Smooth muscle cell (in vitro differentiated cells): ENCODE measurements at regions not wholly inside any gene's neighbourhood (a gene's known extent, or its start where the extent isn't known, plus 50 kb on each side); places are given as distances from the start of the nearest gene placed in this dataset.

Experiments used
- DNase-seq: peaks from one replicate; lab custom pipeline; 2025; ENCODE audit not compliant: unreplicated experiment; lab: John Stamatoyannopoulos, UW
- H2AFZ ChIP-seq: fragments of 200-600 bp; sonication (generic); 2 replicates; pipeline ENCODE4 v1.6.0; 2016; ENCODE audit warnings: antibody characterized with exemption, low read depth, mild to moderate bottlenecking
- H3F3A ChIP-seq: fragments of 200-600 bp; sonication (generic); 2 replicates; pipeline ENCODE4 v1.6.0; 2017; ENCODE audit warnings: antibody characterized with exemption, low read depth
- H3K27ac ChIP-seq: fragments of 200-600 bp; sonication (generic); 2 replicates; pipeline ENCODE4 v1.5.1; 2016; ENCODE audit warnings: low read depth, mild to moderate bottlenecking
- H3K27me3 ChIP-seq: fragments of 200-600 bp; sonication (generic); 2 replicates; pipeline ENCODE4 v1.6.1; 2016; ENCODE audit warnings: low read depth, mild to moderate bottlenecking
- H3K36me3 ChIP-seq: fragments of 200-600 bp; sonication (generic); 2 replicates; pipeline ENCODE4 v1.5.1; 2016; ENCODE audit warnings: low read depth
- H3K4me1 ChIP-seq: fragments of 200-600 bp; sonication (generic); 2 replicates; pipeline ENCODE4 v1.5.1; 2016; ENCODE audit warnings: low read depth
- H3K4me2 ChIP-seq: fragments of 200-600 bp; sonication (generic); 2 replicates; pipeline ENCODE4 v1.6.0; 2016; ENCODE audit warnings: mild to moderate bottlenecking
- H3K4me3 ChIP-seq: fragments of 200-600 bp; sonication (generic); 2 replicates; pipeline ENCODE4 v1.5.1; 2016; ENCODE audit warnings: mild to moderate bottlenecking
- H3K79me2 ChIP-seq: fragments of 200-600 bp; sonication (generic); 2 replicates; pipeline ENCODE4 v1.6.0; 2016; ENCODE audit warnings: low read depth, mild to moderate bottlenecking
- H3K9ac ChIP-seq: fragments of 200-600 bp; sonication (generic); 2 replicates; pipeline ENCODE4 v1.6.0; 2016; ENCODE audit warnings: low read depth
- H3K9me3 ChIP-seq: fragments of 200-600 bp; sonication (generic); replicated peaks from 2 replicates; pipeline ENCODE4 v1.5.1; 2016; ENCODE audit warnings: low read depth
- H4K20me1 ChIP-seq: fragments of 200-600 bp; sonication (generic); 2 replicates; pipeline ENCODE4 v1.6.0; 2016; ENCODE audit warnings: low read depth
- CTCF ChIP-seq: fragments of 200-600 bp; sonication (generic); IDR thresholded peaks from 2 replicates; pipeline ENCODE4 v1.5.1; 2017; ENCODE audit warnings: borderline replicate concordance, mild to moderate bottlenecking, antibody characterized with exemption; ENCODE audit not compliant: insufficient read depth, poor library complexity, severe bottlenecking
- WGBS: methylation state at CpG from one replicate; pipeline ENCODE4 v1.1.7; 2016; ENCODE audit warnings: low lambda C conversion rate; 5-methylcytosine and 5-hydroxymethylcytosine counted together

DNA sequence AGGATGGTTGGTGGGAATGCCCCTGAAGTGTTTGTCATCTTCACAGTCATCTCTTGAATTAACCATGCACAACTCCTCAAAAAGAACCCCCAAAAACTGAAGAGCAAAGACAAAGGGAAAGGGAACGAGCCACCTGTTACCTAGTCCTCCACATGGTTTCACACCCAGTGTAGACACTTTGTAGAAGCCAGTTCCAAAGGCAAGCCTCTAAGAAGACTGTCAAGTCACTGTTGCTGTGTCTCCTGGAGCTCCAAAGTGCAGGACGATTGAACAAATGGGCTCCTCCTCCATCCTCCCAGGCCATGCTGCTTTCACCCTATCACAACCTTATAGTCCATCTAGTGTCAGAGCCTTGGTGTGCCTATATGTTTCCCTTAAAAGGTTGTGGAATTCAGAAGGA lies 277.6 kb upstream of the PRDM1 start:
- Histone ChIP-seq H3K4me3 (no peak overlapping the region), H2AFZ (no peak overlapping the region), H3K9me3 (no peaks in the 10 kb centered on the region), H4K20me1 (no peaks in the 10 kb centered on the region), H3K9ac (no peak overlapping the region), H3K4me1 (peaks cover 11% of the 10 kb centered on the region), H3K79me2 (no peaks in the 10 kb centered on the region), H3K4me2 (no peak overlapping the region), H3K36me3 (no peaks in the 10 kb centered on the region), H3K27ac (no peak overlapping the region), H3K27me3 (no peaks in the 10 kb centered on the region), H3F3A (peaks cover 8% of the 10 kb centered on the region)
- no peak for TF ChIP-seq CTCF
- no peak for DNase-seq
- WGBS: 89% methylated on average over 2 of the region's 2 CpGs

DNA sequence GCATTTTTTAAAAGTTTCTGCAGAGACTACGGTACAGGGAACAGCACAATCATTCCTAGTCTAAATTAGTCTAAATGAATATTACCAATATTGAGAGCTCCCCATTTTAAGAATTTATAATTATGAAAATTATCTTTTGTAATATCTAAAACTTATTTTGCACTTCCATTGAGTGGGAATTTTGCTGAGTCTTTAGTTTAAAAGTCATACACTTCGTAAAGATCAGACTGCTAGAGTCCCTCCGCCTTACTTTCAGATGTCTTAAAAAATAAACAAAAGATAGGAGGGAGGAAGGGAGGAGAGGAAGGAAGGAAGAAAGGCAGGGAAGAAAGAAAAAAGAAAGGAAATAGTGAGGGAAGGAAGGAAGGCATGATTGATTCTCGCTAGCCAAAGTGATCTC lies 278.2 kb upstream of the PRDM1 start:
- no peaks in the 10 kb centered on the region for H3K27me3 ChIP-seq
- H3K79me2 ChIP-seq: no peaks in the 10 kb centered on the region
- peaks cover 11% of the 10 kb centered on the region for H3K4me1 ChIP-seq
- no peak for TF ChIP-seq CTCF
- no peak overlapping the region for H3K9ac ChIP-seq
- H3F3A ChIP-seq: peaks cover 8% of the 10 kb centered on the region
- no peaks in the 10 kb centered on the region for H4K20me1 ChIP-seq
- no peak overlapping the region for H2AFZ ChIP-seq
- H3K27ac ChIP-seq: no peak overlapping the region
- no peaks in the 10 kb centered on the region for H3K9me3 ChIP-seq
- H3K4me3 ChIP-seq: no peak overlapping the region
- no peaks in the 10 kb centered on the region for H3K36me3 ChIP-seq
- H3K4me2 ChIP-seq: no peak overlapping the region
- 87% methylated on average over 4 of the region's 4 CpGs for WGBS
- no peak for DNase-seq

- no peaks in the 10 kb centered on the region for H3K36me3 ChIP-seq
- no peaks in the 10 kb centered on the region for H3K79me2 ChIP-seq
- no peak overlapping the region for H3K9ac ChIP-seq
- no peaks in the 10 kb centered on the region for H4K20me1 ChIP-seq
- H3K27ac ChIP-seq: no peak overlapping the region
- no peak overlapping the region for H3K4me2 ChIP-seq
- no peak overlapping the region for H3K4me3 ChIP-seq
- WGBS: 99% methylated on average over 3 of the region's 3 CpGs
- no peaks in the 10 kb centered on the region for H3K27me3 ChIP-seq
- TF ChIP-seq CTCF: no peak
- H3K4me1 ChIP-seq: peaks cover 11% of the 10 kb centered on the region
- no peaks in the 10 kb centered on the region for H3K9me3 ChIP-seq
- H3F3A ChIP-seq: peaks cover 8% of the 10 kb centered on the region
- DNase-seq: no peak
- H2AFZ ChIP-seq: no peak overlapping the region
These were observed 279.6 kb upstream of the PRDM1 start for GRCh38 chr6:105806486-105806920.

DNA sequence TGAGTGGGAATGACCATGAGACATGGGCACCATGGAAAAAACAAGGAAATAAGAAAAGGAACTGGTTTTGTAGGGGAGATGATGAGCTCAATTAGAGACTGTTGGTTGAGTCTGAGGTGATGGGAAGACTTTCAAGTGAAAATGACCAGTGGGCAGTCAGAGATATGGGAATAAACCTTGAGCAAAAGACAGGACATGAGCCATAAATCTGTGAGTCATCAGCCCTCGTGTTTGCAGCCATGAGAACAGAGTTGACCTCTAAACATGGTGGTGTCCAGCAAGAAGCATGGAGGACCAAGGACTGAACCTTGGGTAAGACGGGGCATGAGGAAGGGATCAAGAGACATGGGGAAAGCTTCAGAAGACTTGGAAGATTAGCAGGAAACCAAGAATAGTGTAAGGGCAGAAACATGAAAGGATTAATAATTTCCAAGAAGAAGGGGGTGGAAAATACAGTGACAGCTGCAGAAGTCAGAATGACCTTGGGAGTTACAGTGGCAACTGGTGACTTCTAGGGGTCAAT lies 280.6 kb upstream of the PRDM1 start:
- H3K27me3 ChIP-seq: no peaks in the 10 kb centered on the region
- WGBS: 68% methylated on average over 2 of the region's 2 CpGs
- H3F3A ChIP-seq: peaks cover 8% of the 10 kb centered on the region
- H3K4me3 ChIP-seq: no peak overlapping the region
- no peaks in the 10 kb centered on the region for H3K36me3 ChIP-seq
- no peaks in the 10 kb centered on the region for H4K20me1 ChIP-seq
- DNase-seq: no peak
- H3K4me2 ChIP-seq: no peak overlapping the region
- no peak overlapping the region for H2AFZ ChIP-seq
- TF ChIP-seq CTCF: no peak
- H3K79me2 ChIP-seq: no peaks in the 10 kb centered on the region
- H3K9me3 ChIP-seq: no peaks in the 10 kb centered on the region
- peaks cover 4% of the 10 kb centered on the region for H3K4me1 ChIP-seq
- H3K27ac ChIP-seq: no peak overlapping the region
- no peak overlapping the region for H3K9ac ChIP-seq
